Parathyroid adenoma (tissue), 2 donors: ENCODE measurements at regions not wholly inside any gene's neighbourhood (a gene's known extent, or its start where the extent isn't known, plus 50 kb on each side); places are given as distances from the start of the nearest gene placed in this dataset.

Source experiments
- H2AFZ ChIP-seq: fragments of 300-600 bp; sonication (generic); one replicate; pipeline ENCODE4 v1.7.0; 2017; ENCODE audit warnings: antibody characterized with exemption, mild to moderate bottlenecking
- H3K27ac ChIP-seq: fragments of 300-600 bp; sonication (generic); one replicate; pipeline ENCODE4 v1.7.0; 2017
- H3K27me3 ChIP-seq: fragments of 300-600 bp; sonication (generic); one replicate; pipeline ENCODE4 v1.7.0; 2017; ENCODE audit warnings: low read length; ENCODE audit not compliant: control insufficient read depth, insufficient read depth
- H3K36me3 ChIP-seq: fragments of 300-600 bp; sonication (generic); one replicate; pipeline ENCODE4 v1.7.0; 2017; ENCODE audit warnings: low read length; ENCODE audit not compliant: control insufficient read depth, insufficient read depth
- H3K4me1 ChIP-seq: fragments of 300-600 bp; sonication (generic); one replicate; pipeline ENCODE4 v1.7.0; 2017; ENCODE audit warnings: control low read depth
- H3K4me2 ChIP-seq: fragments of 300-600 bp; sonication (generic); one replicate; pipeline ENCODE4 v1.7.0; 2017; ENCODE audit warnings: low read length
- H3K4me3 ChIP-seq: fragments of 300-600 bp; sonication (generic); one replicate; pipeline ENCODE4 v1.7.0; 2017; ENCODE audit warnings: low read depth, low read length
- H3K79me2 ChIP-seq: fragments of 300-600 bp; sonication (generic); one replicate; pipeline ENCODE4 v1.7.0; 2017; ENCODE audit warnings: control low read depth
- H3K9ac ChIP-seq: fragments of 300-600 bp; sonication (generic); one replicate; pipeline ENCODE4 v1.7.0; 2017; ENCODE audit warnings: mild to moderate bottlenecking
- H3K9me3 ChIP-seq: fragments of 300-600 bp; sonication (generic); one replicate; pipeline ENCODE4 v1.7.0; 2017; ENCODE audit warnings: low read length; ENCODE audit not compliant: control insufficient read depth
- TF ChIP-seq, protein P1 (sequence below): fragments of 300-600 bp; sonication (generic); IDR thresholded peaks from one replicate; pipeline ENCODE4 v1.7.0; 2017; ENCODE audit warnings: antibody characterized with exemption, mild to moderate bottlenecking
- donor health status: primary hyperparathyroidism.

DNA sequence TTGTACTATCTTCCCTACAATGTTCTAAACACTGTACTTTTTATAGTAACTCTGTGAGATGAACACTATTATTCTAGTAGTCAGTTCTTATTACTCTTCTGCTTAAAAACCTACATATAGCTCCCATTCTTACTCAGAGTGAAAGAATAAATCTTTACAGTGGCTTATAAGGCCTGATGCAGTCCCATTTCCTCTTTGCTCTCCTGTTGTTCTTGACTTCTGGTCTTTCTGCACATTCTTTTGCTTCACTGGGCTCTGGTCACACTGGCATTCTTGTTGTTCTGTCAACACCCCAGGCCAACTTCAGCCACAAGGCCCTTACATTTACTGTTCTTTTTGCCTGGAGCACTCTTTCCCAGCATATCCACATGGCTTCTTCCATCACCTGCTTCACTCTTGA lies 58.2 kb upstream of the TP63 start:
- peaks cover 4% of the 10 kb centered on the region for H3K9me3 ChIP-seq
- H3K4me2 ChIP-seq: no peak overlapping the region
- no peak overlapping the region for H3K4me3 ChIP-seq
- TF ChIP-seq, protein P1, sequence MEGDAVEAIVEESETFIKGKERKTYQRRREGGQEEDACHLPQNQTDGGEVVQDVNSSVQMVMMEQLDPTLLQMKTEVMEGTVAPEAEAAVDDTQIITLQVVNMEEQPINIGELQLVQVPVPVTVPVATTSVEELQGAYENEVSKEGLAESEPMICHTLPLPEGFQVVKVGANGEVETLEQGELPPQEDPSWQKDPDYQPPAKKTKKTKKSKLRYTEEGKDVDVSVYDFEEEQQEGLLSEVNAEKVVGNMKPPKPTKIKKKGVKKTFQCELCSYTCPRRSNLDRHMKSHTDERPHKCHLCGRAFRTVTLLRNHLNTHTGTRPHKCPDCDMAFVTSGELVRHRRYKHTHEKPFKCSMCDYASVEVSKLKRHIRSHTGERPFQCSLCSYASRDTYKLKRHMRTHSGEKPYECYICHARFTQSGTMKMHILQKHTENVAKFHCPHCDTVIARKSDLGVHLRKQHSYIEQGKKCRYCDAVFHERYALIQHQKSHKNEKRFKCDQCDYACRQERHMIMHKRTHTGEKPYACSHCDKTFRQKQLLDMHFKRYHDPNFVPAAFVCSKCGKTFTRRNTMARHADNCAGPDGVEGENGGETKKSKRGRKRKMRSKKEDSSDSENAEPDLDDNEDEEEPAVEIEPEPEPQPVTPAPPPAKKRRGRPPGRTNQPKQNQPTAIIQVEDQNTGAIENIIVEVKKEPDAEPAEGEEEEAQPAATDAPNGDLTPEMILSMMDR: no peak
- no peak overlapping the region for H3K27ac ChIP-seq
- H3K36me3 ChIP-seq: no peaks in the 10 kb centered on the region
- no peaks in the 10 kb centered on the region for H3K4me1 ChIP-seq
- no peak overlapping the region for H3K9ac ChIP-seq
- no peaks in the 10 kb centered on the region for H3K27me3 ChIP-seq
- no peak overlapping the region for H2AFZ ChIP-seq
- no peaks in the 10 kb centered on the region for H3K79me2 ChIP-seq

- Histone ChIP-seq H3K4me2 (no peak overlapping the region), H3K79me2 (no peaks in the 10 kb centered on the region), H3K4me3 (no peak overlapping the region), H3K27ac (no peak overlapping the region), H3K9me3 (peaks cover 4% of the 10 kb centered on the region), H3K4me1 (no peaks in the 10 kb centered on the region), H3K27me3 (no peaks in the 10 kb centered on the region), H2AFZ (no peak overlapping the region), H3K36me3 (no peaks in the 10 kb centered on the region), H3K9ac (no peak overlapping the region)
- TF ChIP-seq, protein P1: no peak
Observed at GRCh38 chr3:189576486-189576885, 54.7 kb upstream of the TP63 start.

- Histone ChIP-seq H3K27ac (no peak overlapping the region), H3K4me3 (no peak overlapping the region), H3K79me2 (no peaks in the 10 kb centered on the region), H3K9me3 (no peaks in the 10 kb centered on the region), H3K9ac (no peak overlapping the region), H3K4me1 (no peaks in the 10 kb centered on the region), H3K27me3 (no peaks in the 10 kb centered on the region), H3K36me3 (no peaks in the 10 kb centered on the region), H2AFZ (no peak overlapping the region), H3K4me2 (no peak overlapping the region)
- TF ChIP-seq, protein P1: no peak
Observed at GRCh38 chr3:189577050-189577951, 53.9 kb upstream of the TP63 start.

DNA sequence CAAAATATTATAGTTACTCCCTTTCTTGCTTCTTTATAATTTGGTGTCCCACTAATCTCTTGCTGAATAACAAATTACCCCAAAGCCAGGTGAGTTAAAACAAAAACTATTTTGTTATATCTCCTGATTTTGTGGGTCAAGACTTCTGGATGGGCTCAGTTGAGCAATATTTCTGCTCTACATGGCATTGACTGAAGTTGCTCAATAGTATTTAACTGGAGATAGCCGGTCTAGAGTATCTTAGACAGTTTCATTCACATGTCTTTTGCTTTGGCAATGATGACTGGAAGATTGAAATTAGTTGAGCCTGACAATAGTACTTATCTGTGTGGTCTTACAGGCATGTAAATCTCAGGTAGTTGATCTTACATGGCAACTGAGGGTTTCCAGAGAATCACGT lies 51.0 kb upstream of the TP63 start:
- H3K4me3 ChIP-seq: no peak overlapping the region

More for the DNA sequence above, 51.0 kb upstream of the TP63 start:
- no peaks in the 10 kb centered on the region for H3K79me2 ChIP-seq
- TF ChIP-seq, protein P1: no peak
- H3K9ac ChIP-seq: no peak overlapping the region
- no peaks in the 10 kb centered on the region for H3K4me1 ChIP-seq
- no peaks in the 10 kb centered on the region for H3K36me3 ChIP-seq
- no peak overlapping the region for H2AFZ ChIP-seq
- H3K9me3 ChIP-seq: no peaks in the 10 kb centered on the region
- no peak overlapping the region for H3K4me2 ChIP-seq
- H3K27me3 ChIP-seq: no peaks in the 10 kb centered on the region
- no peak overlapping the region for H3K27ac ChIP-seq
